Nephron (organoid): ENCODE measurements at regions not wholly inside any gene's neighbourhood (a gene's known extent, or its start where the extent isn't known, plus 50 kb on each side); places are given as distances from the start of the nearest gene placed in this dataset.

Source experiments
- H3K27ac Mint-ChIP-seq, 3 experiments: 2 replicates each; pipeline ENCODE4 v1.8.0; 2020; ENCODE audit warnings: mixed read lengths in 3 of 3, mild to moderate bottlenecking in 2 of 3, moderate library complexity in 1 of 3
- H3K27me3 Mint-ChIP-seq: 2 replicates; pipeline ENCODE4 v1.8.0; 2021; ENCODE audit warnings: low read depth, mild to moderate bottlenecking, moderate library complexity, mixed read lengths
- H3K36me3 Mint-ChIP-seq: 2 replicates; pipeline ENCODE4 v1.8.0; 2020; ENCODE audit warnings: low read depth, mixed read lengths
- H3K4me1 Mint-ChIP-seq: 2 replicates; pipeline ENCODE4 v1.8.0; 2020; ENCODE audit warnings: mixed read lengths
- H3K4me3 Mint-ChIP-seq, 3 experiments: 2 replicates each; pipeline ENCODE4 v1.8.0; 2020; ENCODE audit warnings: mild to moderate bottlenecking in 3 of 3, mixed read lengths in 3 of 3, moderate library complexity in 2 of 3
- H3K9me3 Mint-ChIP-seq: 2 replicates; pipeline ENCODE4 v1.8.0; 2020; ENCODE audit warnings: mixed read lengths
- CTCF ChIP-seq, 3 experiments: fragments of 200-600 bp; sonication (generic); IDR thresholded peaks; one replicate each; pipeline ENCODE4 v1.5.0; 2021; ENCODE audit warnings: antibody characterized with exemption in 3 of 3; ENCODE audit not compliant: unreplicated experiment in 3 of 3

GRCh38 chr1:209343511-209343910 is 240.0 kb upstream of the CAMK1G start:
- TF ChIP-seq CTCF (IDR thresholded peaks at IDR 0.05; ENCODE audit: unreplicated experiment in 3 of 3) = no peak
- peaks cover 55% of the 10 kb centered on the region for H3K27me3 Mint-ChIP-seq
- H3K4me1 Mint-ChIP-seq = peaks cover 9% of the 10 kb centered on the region
- no peak overlapping the region for H3K27ac Mint-ChIP-seq
- H3K36me3 Mint-ChIP-seq = peaks cover 3% of the 10 kb centered on the region
- no peak overlapping the region for H3K4me3 Mint-ChIP-seq
- peaks cover 3% of the 10 kb centered on the region for H3K9me3 Mint-ChIP-seq

GRCh38 chr1:209344156-209344555 is 239.4 kb upstream of the CAMK1G start:
- H3K4me1 Mint-ChIP-seq = peaks cover 15% of the 10 kb centered on the region
- peaks cover 3% of the 10 kb centered on the region for H3K36me3 Mint-ChIP-seq
- peaks cover 3% of the 10 kb centered on the region for H3K9me3 Mint-ChIP-seq
- peaks cover 52% of the 10 kb centered on the region for H3K27me3 Mint-ChIP-seq
- no peak overlapping the region for H3K4me3 Mint-ChIP-seq
- TF ChIP-seq CTCF (IDR thresholded peaks at IDR 0.05; ENCODE audit: unreplicated experiment in 3 of 3) = no peak
- no peak overlapping the region for H3K27ac Mint-ChIP-seq

- peaks cover 3% of the 10 kb centered on the region for H3K36me3 Mint-ChIP-seq
- peaks cover 33% of the 10 kb centered on the region for H3K27me3 Mint-ChIP-seq
- H3K4me3 Mint-ChIP-seq = peak overlapping the region in 1 of 3 experiments; percentile 7
- H3K27ac Mint-ChIP-seq = peak overlapping the region; percentile 62 to 83 (median 63)
- H3K9me3 Mint-ChIP-seq = peaks cover 3% of the 10 kb centered on the region
- peaks cover 43% of the 10 kb centered on the region for H3K4me1 Mint-ChIP-seq
- TF ChIP-seq CTCF (IDR thresholded peaks at IDR 0.05; ENCODE audit: unreplicated experiment in 3 of 3) = no peak
Measured at GRCh38 chr1:209349363-209350308, 233.9 kb upstream of the CAMK1G start.

DNA sequence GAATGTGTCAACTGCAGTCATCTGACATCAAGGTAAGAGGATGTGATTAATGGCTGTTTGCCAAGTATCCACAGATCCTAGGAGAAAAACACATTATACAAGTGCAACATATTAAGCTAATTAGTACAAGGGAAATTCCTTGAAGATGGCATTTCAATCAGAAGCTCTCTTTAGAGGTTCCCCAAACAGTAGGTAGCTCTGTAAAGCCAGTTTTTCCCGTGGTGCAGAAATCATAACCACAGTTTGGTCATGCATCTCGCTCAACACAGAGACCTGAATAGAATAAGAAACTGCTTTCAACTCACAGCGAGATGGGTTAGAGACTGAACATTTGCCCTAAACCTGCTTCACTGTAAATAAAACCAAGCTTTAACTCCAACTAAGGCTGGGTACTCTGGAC is 230.5 kb upstream of the CAMK1G start:
- H3K4me1 Mint-ChIP-seq = peaks cover 44% of the 10 kb centered on the region
- no peaks in the 10 kb centered on the region for H3K9me3 Mint-ChIP-seq
- peaks cover 16% of the 10 kb centered on the region for H3K27me3 Mint-ChIP-seq
- TF ChIP-seq CTCF (IDR thresholded peaks at IDR 0.05; ENCODE audit: unreplicated experiment in 3 of 3) = no peak
- no peak overlapping the region for H3K4me3 Mint-ChIP-seq
- H3K36me3 Mint-ChIP-seq = no peaks in the 10 kb centered on the region
- no peak overlapping the region for H3K27ac Mint-ChIP-seq

GRCh38 chr1:209354111-209354839 is 229.2 kb upstream of the CAMK1G start:
- no peak overlapping the region for H3K4me3 Mint-ChIP-seq
- H3K27me3 Mint-ChIP-seq = peaks cover 16% of the 10 kb centered on the region
- H3K9me3 Mint-ChIP-seq = no peaks in the 10 kb centered on the region
- H3K36me3 Mint-ChIP-seq = no peaks in the 10 kb centered on the region
- peak; percentile 85 to 86 (median 85) for TF ChIP-seq CTCF (IDR thresholded peaks at IDR 0.05; ENCODE audit: unreplicated experiment in 3 of 3)
- peaks cover 33% of the 10 kb centered on the region for H3K4me1 Mint-ChIP-seq
- H3K27ac Mint-ChIP-seq = peak overlapping the region; percentile 53 to 81 (median 66)
